ENCODE measurements at regions not wholly inside any gene's neighbourhood (a gene's known extent, or its start where the extent isn't known, plus 50 kb on each side); places are given as distances from the start of the nearest gene placed in this dataset.

- no TSS peak for BruUV-seq (replicated peaks)
- Histone ChIP-seq H3K9me2 (replicated peaks; ENCODE audit: low read length) (no peaks in the 10 kb centered on the region), H3K27me3 (ENCODE audit: low read length) (no peaks in the 10 kb centered on the region), H3K4me3 (ENCODE audit: low read length) (no peak overlapping the region), H3F3A (ENCODE audit: low read length, unreplicated experiment) (no peaks in the 10 kb centered on the region), H3K9ac (ENCODE audit: low read length) (no peak overlapping the region), H4K20me1 (ENCODE audit: low read length) (no peaks in the 10 kb centered on the region), H3K4me1 (ENCODE audit: insufficient read depth, low read length) (no peaks in the 10 kb centered on the region), H3K9me3 (ENCODE audit: low read length) (no peaks in the 10 kb centered on the region), H3K27ac (ENCODE audit: low read length) (no peak overlapping the region), H2AFZ (ENCODE audit: low read length) (no peak overlapping the region), H3K79me2 (ENCODE audit: low read length) (no peaks in the 10 kb centered on the region), H3K36me3 (ENCODE audit: low read depth, low read length) (no peaks in the 10 kb centered on the region), H3K4me2 (ENCODE audit: low read length) (no peak overlapping the region)
- no peak for TF ChIP-seq EZH2 (IDR thresholded peaks at IDR 0.05; ENCODE audit: low read length, unreplicated experiment)
- no peak for TF ChIP-seq EZH2phosphoT487 (IDR thresholded peaks at IDR 0.05; ENCODE audit: borderline replicate concordance, low read length)
- TF ChIP-seq CTCF (conservative IDR thresholded peaks at IDR 0.05; ENCODE audit: low read depth, low read length) = no peak
- ATAC-seq = no peak
- ChIA-PET POLR2A (ENCODE audit: unreplicated experiment) (no interaction called here), CTCF (no interaction called here)
- no peak for DNase-seq
- intact Hi-C loops (cut with micrococcal nuclease) = no loop called here
Observed at GRCh38 chr16:80176114-80176513, 364.7 kb upstream of the DYNLRB2 start.

GRCh38 chr16:80175011-80175410 lies 365.8 kb upstream of the DYNLRB2 start:
- CTCF ChIA-PET = no interaction called here
- intact Hi-C loops (cut with micrococcal nuclease) = no loop called here

GRCh38 chr16:80174416-80174815 lies 366.4 kb upstream of the DYNLRB2 start:
- no peaks in the 10 kb centered on the region for H3F3A ChIP-seq (ENCODE audit: low read length, unreplicated experiment)
- no peak overlapping the region for H3K4me3 ChIP-seq (ENCODE audit: low read length)
- intact Hi-C loops (cut with micrococcal nuclease) = no loop called here
- peak; percentile 23 for DNase-seq
- no peaks in the 10 kb centered on the region for H4K20me1 ChIP-seq (ENCODE audit: low read length)
- no peaks in the 10 kb centered on the region for H3K9me3 ChIP-seq (ENCODE audit: low read length)
- no TSS peak for BruUV-seq (replicated peaks)
- CTCF ChIA-PET = no interaction called here
- POLR2A ChIA-PET (ENCODE audit: unreplicated experiment) = no interaction called here
- TF ChIP-seq EZH2 (IDR thresholded peaks at IDR 0.05; ENCODE audit: low read length, unreplicated experiment) = no peak
- TF ChIP-seq CTCF (conservative IDR thresholded peaks at IDR 0.05; ENCODE audit: low read depth, low read length) = no peak
- TF ChIP-seq EZH2phosphoT487 (IDR thresholded peaks at IDR 0.05; ENCODE audit: borderline replicate concordance, low read length) = no peak
- H3K27ac ChIP-seq (ENCODE audit: low read length) = no peak overlapping the region
- H3K9me2 ChIP-seq (replicated peaks; ENCODE audit: low read length) = no peaks in the 10 kb centered on the region
- no peaks in the 10 kb centered on the region for H3K79me2 ChIP-seq (ENCODE audit: low read length)
- H3K4me2 ChIP-seq (ENCODE audit: low read length) = no peak overlapping the region
- no peaks in the 10 kb centered on the region for H3K36me3 ChIP-seq (ENCODE audit: low read depth, low read length)
- H3K9ac ChIP-seq (ENCODE audit: low read length) = no peak overlapping the region
- H3K27me3 ChIP-seq (ENCODE audit: low read length) = no peaks in the 10 kb centered on the region
- H2AFZ ChIP-seq (ENCODE audit: low read length) = no peak overlapping the region
- ATAC-seq = no peak
- H3K4me1 ChIP-seq (ENCODE audit: insufficient read depth, low read length) = no peaks in the 10 kb centered on the region

More at GRCh38 chr16:80175011-80175410, 365.8 kb upstream of the DYNLRB2 start:
- Histone ChIP-seq H3F3A (ENCODE audit: low read length, unreplicated experiment) (no peaks in the 10 kb centered on the region), H3K36me3 (ENCODE audit: low read depth, low read length) (no peaks in the 10 kb centered on the region), H3K9me2 (replicated peaks; ENCODE audit: low read length) (no peaks in the 10 kb centered on the region), H3K4me2 (ENCODE audit: low read length) (no peak overlapping the region), H3K27ac (ENCODE audit: low read length) (no peak overlapping the region), H3K27me3 (ENCODE audit: low read length) (no peaks in the 10 kb centered on the region), H3K4me3 (ENCODE audit: low read length) (no peak overlapping the region), H4K20me1 (ENCODE audit: low read length) (no peaks in the 10 kb centered on the region), H2AFZ (ENCODE audit: low read length) (no peak overlapping the region), H3K79me2 (ENCODE audit: low read length) (no peaks in the 10 kb centered on the region), H3K4me1 (ENCODE audit: insufficient read depth, low read length) (no peaks in the 10 kb centered on the region), H3K9me3 (ENCODE audit: low read length) (no peaks in the 10 kb centered on the region), H3K9ac (ENCODE audit: low read length) (no peak overlapping the region)
- no peak for ATAC-seq
- POLR2A ChIA-PET (ENCODE audit: unreplicated experiment) = no interaction called here
- DNase-seq = no peak
- no peak for TF ChIP-seq CTCF (conservative IDR thresholded peaks at IDR 0.05; ENCODE audit: low read depth, low read length)
- no peak for TF ChIP-seq EZH2phosphoT487 (IDR thresholded peaks at IDR 0.05; ENCODE audit: borderline replicate concordance, low read length)
- TF ChIP-seq EZH2 (IDR thresholded peaks at IDR 0.05; ENCODE audit: low read length, unreplicated experiment) = no peak
- no TSS peak for BruUV-seq (replicated peaks)

Data from PC-3 (cell line).